Heart left ventricle (tissue), 16 donors: ENCODE measurements at regions not wholly inside any gene's neighbourhood (a gene's known extent, or its start where the extent isn't known, plus 50 kb on each side); places are given as distances from the start of the nearest gene placed in this dataset.

Experiments
- ATAC-seq, 4 donors: fragments of 200-7000 bp; cut with Tn5 transposase; one replicate each; pipeline ENCODE4 v1.9.1; 2020 to 2022; ENCODE audit warnings: moderate library complexity in 4 of 4, mild to moderate bottlenecking in 3 of 4, moderate number of reproducible peaks in 1 of 4
- DNase-seq, 5 donors: peaks; one replicate each; pipeline ENCODE4 v3.0.0-alpha.2; 2020
- H3K27ac ChIP-seq, 12 donors: fragments of 200-600 bp; sonication (generic) in 4 of 12; one replicate each; pipeline versions ENCODE4 v1.5.0 to v1.8.0; 2016 to 2022; ENCODE audit warnings: mild to moderate bottlenecking in 2 of 12
- H3K27me3 ChIP-seq, 9 donors: fragments of 200-600 bp; sonication (generic) in 2 of 9; one replicate each; pipeline versions ENCODE4 v1.5.1 to v1.8.0; 2016 to 2022; ENCODE audit warnings: mild to moderate bottlenecking in 3 of 9
- H3K36me3 ChIP-seq, 9 donors: fragments of 200-600 bp; sonication (generic) in 2 of 9; one replicate each; pipeline versions ENCODE4 v1.5.0 to v1.8.0; 2018 to 2022; ENCODE audit warnings: mild to moderate bottlenecking in 2 of 9
- H3K4me1 ChIP-seq, 12 donors: fragments of 200-600 bp; sonication (generic) in 4 of 12; one replicate each; pipeline versions ENCODE4 v1.5.0 to v1.8.0; 2016 to 2022; ENCODE audit warnings: mild to moderate bottlenecking in 3 of 12
- H3K4me3 ChIP-seq, 12 donors: fragments of 200-600 bp; sonication (generic) in 4 of 12; one replicate each; pipeline versions ENCODE4 v1.5.0 to v1.8.0; 2017 to 2022; ENCODE audit warnings: mild to moderate bottlenecking in 9 of 12, moderate library complexity in 4 of 12
- H3K9me3 ChIP-seq, 12 donors: fragments of 200-600 bp; sonication (generic) in 4 of 12; one replicate each; pipeline versions ENCODE4 v1.5.0 to v1.8.0; 2016 to 2022; ENCODE audit warnings: mild to moderate bottlenecking in 1 of 12
- CTCF ChIP-seq, 12 donors: fragments of 200-600 bp; sonication (generic) in 4 of 12; IDR thresholded peaks; one replicate each; pipeline versions ENCODE4 v1.5.0 to v1.8.0; 2018 to 2022; ENCODE audit warnings: antibody characterized with exemption in 12 of 12, mild to moderate bottlenecking in 5 of 12
- POLR2A ChIP-seq, 2 donors: fragments of 450-650 bp; IDR thresholded peaks; one replicate each; pipeline ENCODE4 v1.6.1; 2017; ENCODE audit warnings: antibody characterized with exemption in 2 of 2, mild to moderate bottlenecking in 2 of 2, moderate library complexity in 2 of 2
- WGBS, 4 donors: extraction: QIAGEN DNeasy Blood & Tissue Kit in 2 of 4; methylation state at CpG; one replicate each; pipeline versions ENCODE4 v1.1.5 to v1.1.7; 2013 to 2018; 5-methylcytosine and 5-hydroxymethylcytosine counted together
- intact Hi-C, 10 donors: fragments of 100-400 bp; cut with DNase I; formaldehyde crosslinking; loops; one replicate each; pipeline versions ENCODE4 v1.11.1 to v1.14.2; 2022
- donor health status: ischemic (EF 13 %, LVEDD 7.1; RV severe dilation, severe dysfunction).
- donor health status: healthy with polysubstance abuse.
- donor health status: DM: no; HTN: yes; CAD: no.
- donor health status: DM: no; HTN: no; CAD: no.
- donor health status: ischemic (EF 25% LVEDD 6.9; RV normal size, moderate dysfunction).
- donor health status: ischemic (EF 25% LVEDD 5.7; RV mildly dilated, moderate dysfunction).
- donor health status: healthy.
- donor health status: DM: yes; HTN: yes; CAD: no.
- donor health status: ischemic (EF 35%, LVEDD 5.7; RV mildly dilated, moderate dysfunction).
- donor health status: nonischemic (EF 11% LVEDD 7.7; RV severe dilation, severe dysfunction).
- donor health status: DM: yes; HTN: yes; CAD: no.
- donor health status: PGD.
- donor health status: ischemic (EF 29% LVEDD 5.4; RV normal size, mild dysfunction).
- donor health status: nonischemic (EF 23%, LVEDD 6.1; RV moderate dilation, normal function).

DNA sequence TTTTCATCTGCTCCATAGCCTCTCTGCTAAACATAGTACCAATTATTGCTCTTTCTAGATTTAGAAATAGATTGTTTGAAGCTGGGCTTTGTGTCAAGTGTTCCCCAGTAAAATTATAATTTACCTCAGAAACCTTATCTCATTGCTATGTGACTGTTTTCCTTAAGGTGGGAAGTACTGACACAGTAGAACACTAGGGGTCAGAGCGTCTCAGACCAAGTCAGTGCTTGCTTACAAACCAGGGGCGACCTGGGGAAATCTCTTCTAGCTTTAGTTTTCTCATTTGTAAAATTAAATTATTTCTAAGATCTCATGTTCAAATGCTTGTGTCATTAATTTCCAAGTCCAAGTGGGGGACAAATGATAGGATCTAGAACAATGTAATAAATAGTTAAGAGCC is 360.4 kb downstream of the RAPGEF2 start:
- no peak overlapping the region for H3K4me3 ChIP-seq
- 83 to 92% (median 85%) methylated on average over 2 of the region's 2 CpGs for WGBS, 4 donors
- DNase-seq (no peak), ATAC-seq (no peak)
- no peaks in the 10 kb centered on the region for H3K36me3 ChIP-seq
- H3K9me3 ChIP-seq, result peaks cover 0 to 30% (median 8%) of the 10 kb centered on the region in 12 donors
- H3K27ac ChIP-seq, result no peak overlapping the region
- intact Hi-C loops, result no loop called here
- H3K27me3 ChIP-seq, result no peaks in the 10 kb centered on the region
- TF ChIP-seq CTCF (IDR thresholded peaks at IDR 0.05), result no peak
- TF ChIP-seq POLR2A (IDR thresholded peaks at IDR 0.05), result no peak
- H3K4me1 ChIP-seq, result no peaks in the 10 kb centered on the region

- Histone ChIP-seq H3K4me3 (no peak overlapping the region), H3K27me3 (no peaks in the 10 kb centered on the region), H3K27ac (no peak overlapping the region), H3K4me1 (no peaks in the 10 kb centered on the region), H3K9me3 (peaks cover 0 to 30% (median 8%) of the 10 kb centered on the region in 12 donors), H3K36me3 (no peaks in the 10 kb centered on the region)
- intact Hi-C loops, result no loop called here
- DNase-seq (no peak), ATAC-seq (no peak)
- TF ChIP-seq POLR2A (IDR thresholded peaks at IDR 0.05) (no peak), CTCF (IDR thresholded peaks at IDR 0.05) (no peak)
Observed at GRCh38 chr4:159464302-159464701, 361.4 kb downstream of the RAPGEF2 start.

DNA sequence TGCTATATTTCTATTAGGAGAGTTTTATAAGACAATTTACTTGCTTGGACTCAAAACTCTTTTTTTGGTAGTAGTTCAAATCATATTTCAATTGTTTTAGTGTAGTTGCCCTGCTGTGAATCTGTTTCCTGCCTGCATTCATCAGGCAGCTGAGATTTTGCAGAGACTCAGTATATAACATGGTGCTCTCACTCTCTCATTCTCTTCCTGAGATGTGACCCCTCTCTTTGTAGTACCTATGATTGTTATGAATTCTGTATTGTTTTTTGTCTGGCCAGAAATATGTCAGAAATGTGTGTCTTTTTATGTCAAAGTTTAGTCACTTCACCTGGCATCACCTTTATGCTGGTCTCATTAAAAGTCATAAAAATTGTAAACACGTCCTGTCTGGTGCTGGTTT is 374.0 kb downstream of the RAPGEF2 start:
- no peak for DNase-seq
- Histone ChIP-seq H3K27ac (no peak overlapping the region), H3K9me3 (peaks cover 0 to 6% (median 0%) of the 10 kb centered on the region in 12 donors), H3K4me3 (no peak overlapping the region), H3K4me1 (peaks cover 0 to 6% (median 0%) of the 10 kb centered on the region in 12 donors), H3K36me3 (no peaks in the 10 kb centered on the region), H3K27me3 (no peaks in the 10 kb centered on the region)
- no peak for ATAC-seq
- intact Hi-C loops, result no loop called here
- WGBS, 4 donors, result 68 to 74% (median 71%) methylated on average over 1 of the region's 1 CpG
- TF ChIP-seq CTCF (IDR thresholded peaks at IDR 0.05) (no peak), POLR2A (IDR thresholded peaks at IDR 0.05) (no peak)

DNA sequence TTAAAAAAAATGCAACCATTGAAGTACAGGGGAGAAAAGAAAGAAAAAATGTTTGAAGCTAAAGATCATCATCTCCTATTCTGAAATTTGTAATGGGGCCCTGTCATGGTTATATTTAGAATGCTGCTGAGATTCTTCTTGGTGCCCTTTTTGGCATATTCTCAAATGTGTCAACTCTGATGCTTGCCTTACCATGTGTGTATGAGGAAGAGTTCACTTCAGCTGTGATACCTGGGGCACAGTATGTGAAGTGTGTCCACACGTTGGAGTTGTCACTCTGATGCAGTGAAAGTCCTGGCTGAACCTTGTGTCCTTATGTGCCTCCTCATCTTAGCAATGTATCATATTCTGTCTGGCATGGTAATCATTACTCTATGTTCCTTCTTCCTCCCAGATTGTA is 377.9 kb downstream of the RAPGEF2 start:
- intact Hi-C loops, result no loop called here
- Histone ChIP-seq H3K36me3 (no peaks in the 10 kb centered on the region), H3K27ac (no peak overlapping the region), H3K4me3 (no peak overlapping the region), H3K9me3 (no peaks in the 10 kb centered on the region), H3K4me1 (peaks cover 0 to 6% (median 0%) of the 10 kb centered on the region in 12 donors), H3K27me3 (no peaks in the 10 kb centered on the region)
- 0 to 54% (median 51%) methylated on average over 1 of the region's 1 CpG for WGBS, 4 donors
- ATAC-seq (peak; percentile 74 to 77 (median 75)), DNase-seq (no peak)
- TF ChIP-seq CTCF (IDR thresholded peaks at IDR 0.05) (no peak), POLR2A (IDR thresholded peaks at IDR 0.05) (no peak)
